Thymus (tissue), 11 donors: ENCODE measurements at regions not wholly inside any gene's neighbourhood (a gene's known extent, or its start where the extent isn't known, plus 50 kb on each side); places are given as distances from the start of the nearest gene placed in this dataset.

Experiments
- DNase-seq, 9 donors: peaks; one replicate each; pipeline ENCODE4 v3.0.0-alpha.2; 2013; ENCODE audit warnings: low spot score in 9 of 9, low read depth in 6 of 9, missing footprints in 1 of 9
- H3K27ac ChIP-seq, 2 donors: one replicate each; pipeline ENCODE4 v1.5.1; 2013; ENCODE audit warnings: control low read depth in 1 of 2, low read depth in 1 of 2, low read length in 1 of 2, mild to moderate bottlenecking in 1 of 2, moderate library complexity in 1 of 2
- H3K27me3 ChIP-seq, 2 donors: one replicate each; pipeline ENCODE4 v1.5.1; 2013; ENCODE audit warnings: low read length in 1 of 2; ENCODE audit not compliant: control insufficient read depth in 2 of 2, insufficient read depth in 1 of 2
- H3K36me3 ChIP-seq, 2 donors: one replicate each; pipeline ENCODE4 v1.5.1; 2013; ENCODE audit warnings: low read length in 1 of 2, mild to moderate bottlenecking in 1 of 2, moderate library complexity in 1 of 2; ENCODE audit not compliant: control insufficient read depth in 2 of 2, insufficient read depth in 2 of 2
- H3K4me1 ChIP-seq, 2 donors: one replicate each; pipeline ENCODE4 v1.5.1; 2013; ENCODE audit warnings: low read length in 2 of 2; ENCODE audit not compliant: control insufficient read depth in 2 of 2, insufficient read depth in 2 of 2
- H3K4me3 ChIP-seq, 2 donors: one replicate each; pipeline ENCODE4 v1.5.1; 2013; ENCODE audit warnings: low read length in 2 of 2, control low read depth in 1 of 2, mild to moderate bottlenecking in 1 of 2
- H3K9me3 ChIP-seq, 2 donors: one replicate each; pipeline ENCODE4 v1.5.1; 2013; ENCODE audit warnings: low read length in 1 of 2, mild to moderate bottlenecking in 1 of 2; ENCODE audit not compliant: control insufficient read depth in 2 of 2, insufficient read depth in 1 of 2
- WGBS: extraction: QIAGEN DNeasy Blood & Tissue Kit; methylation state at CpG from one replicate; pipeline ENCODE4 v1.1.7; 2013; 5-methylcytosine and 5-hydroxymethylcytosine counted together
- donor health status: healthy.

DNA sequence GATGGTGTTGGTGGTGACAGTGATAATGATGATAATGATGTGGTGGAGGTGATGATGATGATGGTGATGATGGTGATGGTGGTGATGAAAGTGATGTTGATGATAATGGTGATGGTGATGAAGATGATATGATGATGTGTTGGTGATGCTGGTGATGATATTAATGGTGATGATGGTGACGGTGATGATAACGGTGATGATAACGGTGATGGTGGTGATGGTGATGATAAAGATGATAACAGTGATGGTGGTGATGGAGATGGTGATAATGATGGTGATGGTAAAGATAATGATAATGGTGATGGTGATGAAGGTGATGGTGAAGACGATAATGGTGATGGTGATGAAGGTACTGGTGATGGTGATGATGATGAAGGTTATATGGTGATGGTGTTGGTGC is 76.6 kb downstream of the UNCX start:
- Histone ChIP-seq H3K27me3 (no peaks in the 10 kb centered on the region), H3K4me1 (no peaks in the 10 kb centered on the region), H3K4me3 (no peak overlapping the region), H3K9me3 (no peaks in the 10 kb centered on the region), H3K27ac (no peak overlapping the region), H3K36me3 (no peaks in the 10 kb centered on the region)
- no peak for DNase-seq
- WGBS, result 98% methylated on average over 4 of the region's 4 CpGs

DNA sequence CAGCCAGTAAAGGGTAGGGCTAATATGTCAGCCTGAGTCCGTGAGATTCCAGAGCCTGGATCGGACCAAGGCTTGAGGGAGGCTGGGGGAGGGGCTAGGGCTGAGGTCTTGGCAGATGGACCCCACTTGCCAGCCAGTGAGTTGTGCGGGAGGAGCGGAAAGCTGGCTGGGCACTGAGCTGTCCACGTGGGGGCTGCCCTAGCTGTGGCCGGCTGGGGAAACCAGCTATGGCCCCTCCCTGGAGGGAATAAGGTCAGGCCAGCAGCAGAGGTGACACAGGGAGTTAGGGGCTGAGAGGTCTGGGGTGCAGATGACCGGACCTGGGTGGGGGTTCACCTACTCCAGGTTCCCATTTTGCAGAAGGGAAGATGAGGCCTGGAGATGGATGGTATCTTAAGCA is 77.3 kb downstream of the UNCX start:
- Histone ChIP-seq H3K27me3 (no peaks in the 10 kb centered on the region), H3K9me3 (no peaks in the 10 kb centered on the region), H3K4me1 (no peaks in the 10 kb centered on the region), H3K27ac (no peak overlapping the region), H3K36me3 (no peaks in the 10 kb centered on the region), H3K4me3 (no peak overlapping the region)
- WGBS, result 80% methylated on average over 7 of the region's 7 CpGs
- no peak for DNase-seq

DNA sequence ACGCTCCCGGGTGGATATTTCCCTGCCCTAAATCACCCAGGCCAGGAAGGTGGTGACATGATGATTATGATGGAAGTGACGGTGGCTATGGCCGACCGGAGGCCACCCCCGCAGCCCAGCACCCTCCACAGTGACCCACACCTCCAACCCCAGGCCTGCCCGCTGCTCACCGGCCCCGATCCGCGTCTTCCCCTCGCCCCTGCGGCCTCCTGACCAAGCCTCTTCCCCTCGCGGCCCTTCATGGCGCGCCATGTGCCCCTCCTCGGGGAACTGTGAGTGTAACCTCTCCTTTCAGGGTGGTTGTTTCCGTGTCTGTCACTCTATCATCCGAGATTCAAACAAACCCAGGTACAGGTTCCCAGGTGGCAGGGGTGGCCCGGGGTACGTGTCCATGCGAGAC is 78.3 kb downstream of the UNCX start:
- Histone ChIP-seq H3K27me3 (no peaks in the 10 kb centered on the region), H3K4me1 (no peaks in the 10 kb centered on the region), H3K9me3 (no peaks in the 10 kb centered on the region), H3K27ac (no peak overlapping the region), H3K36me3 (no peaks in the 10 kb centered on the region), H3K4me3 (no peak overlapping the region)
- no peak for DNase-seq
- WGBS, result 81% methylated on average over 23 of the region's 23 CpGs

DNA sequence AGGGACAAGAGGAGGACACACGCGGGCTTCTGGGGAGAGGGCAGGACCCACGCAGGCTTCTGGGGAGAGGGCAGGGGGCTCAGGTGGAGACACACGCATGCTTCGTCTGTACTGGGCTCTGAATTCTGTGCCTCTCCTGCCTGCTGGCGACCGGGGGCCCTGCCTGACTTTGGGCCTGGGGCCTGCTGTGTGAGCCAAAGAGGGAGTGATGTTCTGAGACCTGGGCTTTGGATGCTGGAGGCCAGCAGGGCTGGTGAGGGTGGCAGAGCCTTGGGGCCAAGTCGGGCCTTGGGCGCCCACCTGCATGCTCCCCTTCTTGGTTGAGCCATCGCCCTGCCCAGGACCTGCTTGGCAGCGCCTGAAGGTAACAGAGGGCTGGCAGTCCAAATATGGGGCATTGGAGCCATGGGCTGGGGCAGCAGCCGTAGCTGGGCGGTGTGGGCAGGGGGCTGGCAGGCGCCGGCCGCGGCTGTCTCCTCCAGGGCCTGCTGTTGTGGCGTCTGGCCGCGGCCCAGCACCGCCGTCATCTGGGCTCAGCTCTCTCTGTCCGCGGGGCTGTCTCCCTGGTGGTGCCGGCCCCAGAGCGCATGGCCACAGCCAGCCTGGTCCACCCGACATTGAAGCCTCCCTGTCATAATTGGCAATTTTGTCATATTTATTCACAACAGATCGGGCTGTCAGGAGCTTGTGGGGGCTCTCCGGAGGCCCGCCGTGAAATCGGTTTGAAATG is 78.9 kb downstream of the UNCX start:
- DNase-seq, result no peak
- Histone ChIP-seq H3K27ac (no peak overlapping the region), H3K27me3 (no peaks in the 10 kb centered on the region), H3K9me3 (no peaks in the 10 kb centered on the region), H3K4me3 (no peak overlapping the region), H3K4me1 (no peaks in the 10 kb centered on the region), H3K36me3 (no peaks in the 10 kb centered on the region)
- WGBS, result 93% methylated on average over 32 of the region's 32 CpGs

DNA sequence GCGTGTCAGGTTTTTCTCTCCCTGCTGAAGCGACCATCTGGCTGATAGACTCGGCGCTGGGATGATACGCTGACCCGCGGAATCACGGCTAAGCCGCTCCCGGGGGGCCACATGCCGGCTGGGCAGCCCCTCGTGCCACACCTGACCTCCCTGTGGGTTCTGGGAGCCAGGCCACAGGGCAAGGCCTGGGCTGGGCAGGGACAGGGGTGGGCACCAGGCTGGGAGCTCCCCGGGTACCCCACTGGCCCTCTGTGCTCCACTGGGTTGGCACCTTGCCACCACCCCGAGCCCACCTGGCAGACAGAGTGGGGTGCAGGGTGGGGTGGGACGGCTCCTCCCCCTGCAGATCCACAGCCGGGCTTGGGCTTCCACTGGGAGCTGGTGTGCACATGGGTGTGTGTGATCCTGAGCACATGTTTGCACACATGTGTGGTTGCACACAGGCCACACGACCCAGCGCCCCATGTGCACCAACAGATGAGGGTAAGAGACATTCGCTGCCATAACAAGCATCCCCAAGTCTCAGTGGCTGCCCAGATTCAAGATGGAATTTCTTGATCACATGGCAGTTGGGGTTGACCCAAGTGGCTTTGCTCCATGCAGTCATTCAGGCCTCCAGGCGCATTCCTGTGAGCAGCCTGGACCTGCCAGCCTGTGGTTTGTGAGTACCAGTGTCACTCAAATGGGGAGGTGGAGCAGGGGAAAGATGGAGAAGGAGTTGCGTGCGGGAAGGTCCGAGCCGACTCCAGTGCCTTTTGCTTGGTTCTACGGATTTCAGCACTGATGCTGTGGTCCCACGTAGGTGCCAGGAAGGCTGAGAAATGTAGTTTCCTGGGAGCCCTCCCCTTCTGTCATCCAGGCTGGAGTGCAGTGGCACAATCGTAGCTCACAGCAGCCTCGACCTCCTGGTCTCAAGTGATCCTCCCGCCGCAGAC is 79.7 kb downstream of the UNCX start:
- no peak overlapping the region for H3K4me3 ChIP-seq
- no peak for DNase-seq
- H3K27me3 ChIP-seq, result no peaks in the 10 kb centered on the region
- 94% methylated on average over 30 of the region's 30 CpGs for WGBS
- H3K36me3 ChIP-seq, result no peaks in the 10 kb centered on the region
- H3K9me3 ChIP-seq, result no peaks in the 10 kb centered on the region
- H3K27ac ChIP-seq, result no peak overlapping the region
- H3K4me1 ChIP-seq, result no peaks in the 10 kb centered on the region

DNA sequence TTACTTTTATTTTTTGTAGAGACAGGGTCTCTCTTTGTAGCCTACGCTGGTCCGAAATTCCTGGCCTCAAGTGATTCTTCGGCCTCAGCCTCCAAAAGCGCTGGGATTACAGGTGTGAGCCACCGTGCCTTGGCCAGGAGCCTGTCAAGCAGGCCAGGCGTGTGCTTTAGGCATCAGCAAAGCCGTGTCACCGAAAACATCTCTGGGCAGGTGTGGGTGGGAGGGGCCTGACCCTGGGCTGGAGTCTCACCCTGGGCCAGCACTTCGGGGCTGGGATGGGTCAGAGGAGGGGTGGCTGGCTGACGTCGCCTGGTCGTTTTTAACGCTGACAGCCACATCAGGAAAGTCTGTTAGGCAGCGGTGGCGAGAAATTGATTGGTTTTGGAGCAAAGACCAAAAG is 80.9 kb downstream of the UNCX start:
- 75% methylated on average over 15 of the region's 15 CpGs for WGBS

DNA sequence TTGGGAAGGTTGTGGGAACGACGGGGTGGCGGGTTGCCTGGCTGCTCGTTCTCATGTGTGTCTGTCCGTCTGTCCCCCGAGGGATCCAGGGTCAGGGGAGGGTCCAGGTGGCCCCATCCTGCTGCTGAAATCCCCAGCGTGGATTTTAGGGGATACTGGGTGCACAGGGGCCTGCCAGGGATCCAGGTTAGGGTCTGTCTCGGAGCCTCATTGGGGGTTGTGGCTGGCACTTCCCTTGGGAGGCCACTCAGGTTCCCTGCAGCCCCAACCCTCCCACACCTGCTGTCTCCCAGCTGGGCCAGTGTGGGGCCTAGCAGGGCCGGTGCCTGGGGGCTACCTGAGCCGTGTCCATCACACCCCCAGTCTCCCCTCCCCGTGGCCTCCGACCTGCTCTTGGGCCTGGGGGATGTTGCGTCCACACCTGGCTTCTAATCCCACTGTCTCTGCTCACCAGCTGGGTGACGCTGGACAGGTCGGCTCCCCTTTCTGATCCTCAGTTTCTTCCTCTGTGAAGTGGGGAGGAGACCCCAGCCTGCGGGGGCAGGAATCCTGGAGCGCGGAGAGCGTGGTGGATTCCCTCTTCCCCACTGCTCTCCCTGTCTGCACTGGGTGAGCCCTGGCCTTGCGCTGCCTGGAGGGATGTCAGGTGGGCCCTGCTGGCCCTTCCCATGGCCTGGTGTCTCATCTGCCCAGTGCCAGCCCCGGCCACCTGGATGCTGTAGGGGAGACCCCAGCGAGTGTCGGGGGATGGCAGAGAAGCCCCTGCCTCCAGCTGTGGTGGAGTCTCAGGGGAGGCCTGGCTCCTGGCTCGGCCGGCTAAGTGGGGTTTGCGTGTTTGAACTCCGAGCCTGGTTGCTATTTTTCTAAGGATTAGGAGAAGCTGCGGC is 81.6 kb downstream of the UNCX start:
- no peaks in the 10 kb centered on the region for H3K9me3 ChIP-seq
- no peak overlapping the region for H3K27ac ChIP-seq
- H3K27me3 ChIP-seq, result no peaks in the 10 kb centered on the region
- no peaks in the 10 kb centered on the region for H3K36me3 ChIP-seq
- DNase-seq, result no peak
- WGBS, result 87% methylated on average over 28 of the region's 28 CpGs
- no peak overlapping the region for H3K4me3 ChIP-seq
- no peaks in the 10 kb centered on the region for H3K4me1 ChIP-seq

More for the DNA sequence above, 80.9 kb downstream of the UNCX start:
- H3K4me1 ChIP-seq, result no peaks in the 10 kb centered on the region
- no peak overlapping the region for H3K27ac ChIP-seq
- H3K9me3 ChIP-seq, result no peaks in the 10 kb centered on the region
- H3K4me3 ChIP-seq, result no peak overlapping the region
- no peaks in the 10 kb centered on the region for H3K27me3 ChIP-seq
- DNase-seq, result no peak
- H3K36me3 ChIP-seq, result no peaks in the 10 kb centered on the region

DNA sequence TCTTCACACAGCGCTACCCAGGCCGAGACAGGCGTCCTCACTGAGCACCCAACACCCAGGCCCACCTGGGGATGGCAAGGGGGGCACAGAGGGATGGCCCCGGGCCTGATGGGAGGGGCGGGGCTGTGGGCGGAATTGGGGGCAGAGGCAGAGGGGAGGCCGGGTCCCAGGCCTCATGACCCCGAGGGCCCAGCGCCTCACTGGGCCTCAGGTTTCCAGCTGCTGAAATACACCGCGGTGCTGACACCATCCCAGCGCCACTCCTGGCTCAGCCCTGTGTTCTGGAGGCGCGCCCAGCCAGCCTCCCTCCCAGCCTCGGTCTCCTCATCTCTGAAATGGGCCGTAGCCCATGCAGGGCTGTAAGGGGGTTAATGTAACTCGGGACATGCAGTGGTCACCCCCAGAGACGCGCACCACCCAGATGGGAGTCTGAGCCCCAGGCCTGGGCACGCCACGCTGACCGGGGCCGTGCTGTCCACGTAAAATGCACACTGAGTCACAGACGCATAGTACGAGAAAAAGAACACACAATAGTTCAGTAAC is 82.3 kb downstream of the UNCX start:
- 91% methylated on average over 26 of the region's 26 CpGs for WGBS
- no peak for DNase-seq
- H3K9me3 ChIP-seq, result no peaks in the 10 kb centered on the region

More for the DNA sequence above, 82.3 kb downstream of the UNCX start:
- no peaks in the 10 kb centered on the region for H3K4me1 ChIP-seq
- no peak overlapping the region for H3K27ac ChIP-seq
- H3K27me3 ChIP-seq, result no peaks in the 10 kb centered on the region
- no peaks in the 10 kb centered on the region for H3K36me3 ChIP-seq
- H3K4me3 ChIP-seq, result no peak overlapping the region
